AG10803 (cell line): ENCODE measurements at regions not wholly inside any gene's neighbourhood (a gene's known extent, or its start where the extent isn't known, plus 50 kb on each side); places are given as distances from the start of the nearest gene placed in this dataset.

Experiments
- DNase-seq: peaks from one replicate; pipeline ENCODE4 v3.0.0; 2010; ENCODE audit warnings: low read depth
- H3K4me3 ChIP-seq: 2 replicates; pipeline ENCODE4 v1.5.1; 2011; ENCODE audit warnings: mild to moderate bottlenecking, low read length, control low read depth
- CTCF ChIP-seq: conservative IDR thresholded peaks from 2 replicates; pipeline ENCODE4 v1.5.1; 2011; ENCODE audit warnings: mild to moderate bottlenecking, low read length, control low read depth, inconsistent platforms

GRCh38 chr6:50147371-50147770 lies 97.6 kb upstream of the DEFB112 start:
- H3K4me3 ChIP-seq, result no peak overlapping the region
- no peak for TF ChIP-seq CTCF
- no peak for DNase-seq

GRCh38 chr6:50180646-50181045 lies 130.9 kb upstream of the DEFB112 start:
- no peak for DNase-seq
- no peak for TF ChIP-seq CTCF

GRCh38 chr6:50185006-50185405 lies 135.3 kb upstream of the DEFB112 start:
- no peak overlapping the region for H3K4me3 ChIP-seq
- no peak for TF ChIP-seq CTCF
- no peak for DNase-seq

More at GRCh38 chr6:50180646-50181045, 130.9 kb upstream of the DEFB112 start:
- no peak overlapping the region for H3K4me3 ChIP-seq

GRCh38 chr6:50187351-50187921 lies 137.7 kb upstream of the DEFB112 start:
- H3K4me3 ChIP-seq, result no peak overlapping the region
- DNase-seq, result no peak
- no peak for TF ChIP-seq CTCF

- no peak overlapping the region for H3K4me3 ChIP-seq
- no peak for TF ChIP-seq CTCF
- no peak for DNase-seq
Measured at GRCh38 chr6:50198245-50198644, 148.5 kb upstream of the DEFB112 start.

GRCh38 chr6:50202766-50203165 lies 153.0 kb upstream of the DEFB112 start:
- H3K4me3 ChIP-seq, result no peak overlapping the region
- TF ChIP-seq CTCF, result no peak
- no peak for DNase-seq

- no peak for DNase-seq
- no peak overlapping the region for H3K4me3 ChIP-seq
- no peak for TF ChIP-seq CTCF
Measured at GRCh38 chr6:50211582-50211981, 161.9 kb upstream of the DEFB112 start.
